ENCODE measurements at regions not wholly inside any gene's neighbourhood (a gene's known extent, or its start where the extent isn't known, plus 50 kb on each side); places are given as distances from the start of the nearest gene placed in this dataset.
"Not testable (repeated sequence)": the region's sequence is repeated elsewhere in the genome, so short reads cannot be mapped to it uniquely, and the experiment has no call there.

DNA sequence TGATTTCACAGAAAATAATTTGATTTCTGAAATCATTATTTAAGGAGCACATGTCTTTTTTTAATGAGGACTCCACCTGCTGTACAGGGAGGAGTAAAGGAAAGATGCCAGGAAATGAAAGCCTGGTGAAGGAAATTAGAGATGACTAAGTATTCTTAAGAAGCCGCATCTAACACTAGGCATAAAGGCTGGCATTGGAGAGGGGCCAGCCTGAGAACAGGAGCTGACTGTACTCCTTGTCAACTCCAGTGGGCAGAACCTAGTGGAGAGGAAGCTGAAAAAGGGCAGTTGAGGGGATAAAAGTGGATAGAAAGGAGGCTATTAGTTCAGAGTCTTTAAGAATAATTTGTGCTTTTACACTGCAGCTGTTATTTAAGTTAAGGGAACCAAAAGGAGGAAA is 393.0 kb downstream of the PPP1R2C start:
- no peaks in the 10 kb centered on the region for H3K27me3 ChIP-seq
- no peak for DNase-seq
- no peaks in the 10 kb centered on the region for H3K4me1 ChIP-seq
- no peaks in the 10 kb centered on the region for H3K9me3 ChIP-seq
- TF ChIP-seq, protein P1, sequence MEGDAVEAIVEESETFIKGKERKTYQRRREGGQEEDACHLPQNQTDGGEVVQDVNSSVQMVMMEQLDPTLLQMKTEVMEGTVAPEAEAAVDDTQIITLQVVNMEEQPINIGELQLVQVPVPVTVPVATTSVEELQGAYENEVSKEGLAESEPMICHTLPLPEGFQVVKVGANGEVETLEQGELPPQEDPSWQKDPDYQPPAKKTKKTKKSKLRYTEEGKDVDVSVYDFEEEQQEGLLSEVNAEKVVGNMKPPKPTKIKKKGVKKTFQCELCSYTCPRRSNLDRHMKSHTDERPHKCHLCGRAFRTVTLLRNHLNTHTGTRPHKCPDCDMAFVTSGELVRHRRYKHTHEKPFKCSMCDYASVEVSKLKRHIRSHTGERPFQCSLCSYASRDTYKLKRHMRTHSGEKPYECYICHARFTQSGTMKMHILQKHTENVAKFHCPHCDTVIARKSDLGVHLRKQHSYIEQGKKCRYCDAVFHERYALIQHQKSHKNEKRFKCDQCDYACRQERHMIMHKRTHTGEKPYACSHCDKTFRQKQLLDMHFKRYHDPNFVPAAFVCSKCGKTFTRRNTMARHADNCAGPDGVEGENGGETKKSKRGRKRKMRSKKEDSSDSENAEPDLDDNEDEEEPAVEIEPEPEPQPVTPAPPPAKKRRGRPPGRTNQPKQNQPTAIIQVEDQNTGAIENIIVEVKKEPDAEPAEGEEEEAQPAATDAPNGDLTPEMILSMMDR (IDR thresholded peaks at IDR 0.05), result no peak
- no peak for TF ChIP-seq POLR2A (IDR thresholded peaks at IDR 0.05)
- no peak overlapping the region for H3K27ac ChIP-seq
- H3K36me3 ChIP-seq (ENCODE audit: low read depth, missing control alignments), result no peaks in the 10 kb centered on the region
- intact Hi-C loops (cut with DNase I; ENCODE audit: low total_unique reads), result no loop called here
- WGBS, 2 donors, result 50 to 78% methylated on average over 1 of the region's 1 CpG
- H3K4me3 ChIP-seq, result no peak overlapping the region

DNA sequence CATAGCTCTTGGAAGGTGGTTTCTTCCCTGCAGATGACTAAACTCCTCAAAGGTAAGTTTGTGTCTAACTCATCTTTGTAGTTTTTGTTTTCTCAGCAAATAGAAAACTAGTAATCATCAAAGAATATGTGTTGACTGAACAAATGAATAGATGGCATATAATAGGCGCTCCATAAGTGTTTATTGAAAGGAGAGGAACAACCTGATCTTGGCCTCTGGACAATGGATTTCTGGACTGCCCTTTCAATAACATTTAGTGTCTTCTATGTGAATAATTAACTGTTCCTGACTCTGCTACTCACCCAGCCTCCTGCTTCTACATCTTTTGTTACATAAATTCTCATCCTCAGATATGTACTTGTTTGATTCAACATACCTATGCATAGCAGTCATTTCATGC is 399.1 kb downstream of the PPP1R2C start:
- intact Hi-C loops (cut with DNase I; ENCODE audit: low total_unique reads), result no loop called here
- no peaks in the 10 kb centered on the region for H3K4me1 ChIP-seq
- H3K4me3 ChIP-seq, result no peak overlapping the region
- no peaks in the 10 kb centered on the region for H3K9me3 ChIP-seq
- 86 to 95% methylated on average over 1 of the region's 1 CpG for WGBS, 2 donors
- TF ChIP-seq, protein P1 (IDR thresholded peaks at IDR 0.05), result no peak
- TF ChIP-seq POLR2A (IDR thresholded peaks at IDR 0.05), result no peak
- no peaks in the 10 kb centered on the region for H3K27me3 ChIP-seq
- no peak for DNase-seq
- no peak overlapping the region for H3K27ac ChIP-seq
- H3K36me3 ChIP-seq (ENCODE audit: low read depth, missing control alignments), result no peaks in the 10 kb centered on the region

DNA sequence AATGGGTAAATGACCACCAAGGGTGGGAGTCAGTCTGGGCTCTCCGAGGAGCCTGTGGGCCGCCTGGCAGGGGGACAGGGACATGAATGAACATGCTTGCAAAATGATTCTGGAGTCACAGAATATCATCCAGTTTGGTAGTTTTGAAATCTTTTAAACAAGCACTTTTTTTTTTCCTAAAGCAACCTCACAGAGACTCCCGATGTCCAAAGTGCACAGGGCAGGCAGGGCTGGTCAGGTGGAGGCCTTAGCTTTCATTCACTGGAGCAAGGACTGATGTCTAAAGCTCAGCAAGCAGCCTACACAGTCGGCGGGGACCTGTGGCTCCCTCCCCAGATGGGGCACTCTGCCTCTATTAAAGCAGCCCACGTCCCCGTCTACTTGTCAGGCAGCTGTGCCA is 402.9 kb downstream of the PPP1R2C start:
- intact Hi-C loops (cut with DNase I; ENCODE audit: low total_unique reads), result no loop called here
- Histone ChIP-seq H3K9me3 (no peaks in the 10 kb centered on the region), H3K27ac (no peak overlapping the region), H3K4me3 (no peak overlapping the region), H3K27me3 (no peaks in the 10 kb centered on the region), H3K4me1 (no peaks in the 10 kb centered on the region), H3K36me3 (ENCODE audit: low read depth, missing control alignments) (no peaks in the 10 kb centered on the region)
- DNase-seq, result no peak
- TF ChIP-seq POLR2A (IDR thresholded peaks at IDR 0.05), result no peak
- TF ChIP-seq, protein P1 (IDR thresholded peaks at IDR 0.05), result no peak
- WGBS, 2 donors, result 93 to 99% methylated on average over 2 to 5 of the region's 7 CpGs

DNA sequence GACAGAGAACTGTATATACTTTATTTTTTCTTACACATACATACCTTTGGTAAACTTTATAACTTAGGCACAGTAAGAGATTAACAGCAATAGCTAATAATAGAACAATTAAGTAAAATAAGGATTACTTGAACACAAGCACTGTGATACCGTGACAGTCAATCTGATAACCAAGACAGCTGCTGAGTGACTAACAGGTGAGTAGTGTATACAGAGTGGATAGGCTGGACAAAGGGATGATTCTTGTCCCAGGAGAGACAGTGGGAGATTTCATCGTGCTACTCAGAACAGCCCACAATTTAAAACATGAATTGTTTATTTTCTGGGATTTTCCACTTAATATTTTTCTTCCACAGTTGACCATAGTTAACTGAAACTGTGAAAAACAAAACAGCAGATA is 411.8 kb downstream of the PPP1R2C start:
- Histone ChIP-seq H3K4me1 (no peaks in the 10 kb centered on the region), H3K36me3 (ENCODE audit: low read depth, missing control alignments) (no peaks in the 10 kb centered on the region), H3K27ac (no peak overlapping the region), H3K27me3 (no peaks in the 10 kb centered on the region), H3K4me3 (no peak overlapping the region), H3K9me3 (no peaks in the 10 kb centered on the region)
- DNase-seq, result no peak
- intact Hi-C loops (cut with DNase I; ENCODE audit: low total_unique reads), result no loop called here
- TF ChIP-seq POLR2A (IDR thresholded peaks at IDR 0.05), result no peak
- TF ChIP-seq, protein P1 (IDR thresholded peaks at IDR 0.05), result no peak
- 47 to 68% methylated on average over 2 of the region's 2 CpGs for WGBS, 2 donors

DNA sequence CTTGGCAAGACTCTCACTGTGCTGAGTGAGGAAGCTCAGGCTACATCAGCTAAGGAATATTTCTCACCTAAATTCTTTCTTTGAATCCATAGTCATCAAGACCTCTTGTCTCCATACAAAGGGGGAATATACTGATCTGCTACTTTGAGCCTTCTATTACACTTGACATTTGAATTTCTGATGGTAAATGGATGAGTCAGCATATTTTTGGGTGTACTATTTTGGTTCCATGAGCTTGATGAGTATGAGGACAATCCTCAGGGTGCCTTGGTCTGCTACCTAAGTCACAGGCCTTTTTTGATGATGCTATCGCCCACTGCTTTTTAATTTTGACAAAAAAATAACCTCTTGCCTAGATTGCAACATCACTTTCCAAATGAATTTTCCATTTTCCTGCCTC is 415.7 kb downstream of the PPP1R2C start:
- Histone ChIP-seq H3K4me3 (no peak overlapping the region), H3K27ac (no peak overlapping the region), H3K36me3 (ENCODE audit: low read depth, missing control alignments) (no peaks in the 10 kb centered on the region), H3K27me3 (no peaks in the 10 kb centered on the region), H3K4me1 (no peaks in the 10 kb centered on the region), H3K9me3 (no peaks in the 10 kb centered on the region)
- no peak for DNase-seq
- TF ChIP-seq POLR2A (IDR thresholded peaks at IDR 0.05), result no peak
- TF ChIP-seq, protein P1 (IDR thresholded peaks at IDR 0.05), result no peak
- 94 to 100% methylated on average over 1 of the region's 1 CpG for WGBS, 2 donors
- intact Hi-C loops (cut with DNase I; ENCODE audit: low total_unique reads), result no loop called here

DNA sequence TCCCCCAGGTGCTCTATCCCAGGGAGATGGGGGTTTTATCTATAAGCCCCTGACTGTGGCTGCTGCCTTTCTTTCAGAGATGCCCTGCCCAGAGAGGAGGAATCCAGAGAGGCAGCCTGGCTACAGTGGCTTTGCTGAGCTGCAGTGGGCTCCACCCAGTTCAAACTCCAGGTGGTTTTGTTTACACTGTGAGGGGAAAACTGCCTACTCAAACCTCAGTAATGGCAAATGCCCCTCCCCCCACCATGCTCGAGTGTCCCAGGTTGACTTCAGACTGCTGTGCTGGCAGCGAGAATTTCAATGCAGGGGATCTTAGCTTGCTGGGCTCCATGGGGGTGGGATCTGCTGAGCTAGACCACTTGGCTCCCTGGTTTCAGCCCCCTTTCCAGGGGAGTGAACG is 419.6 kb upstream of the CASK start:
- H3K4me3 ChIP-seq; H3K27ac ChIP-seq; H3K27me3 ChIP-seq; H3K36me3 ChIP-seq (ENCODE audit: low read depth, missing control alignments); H3K4me1 ChIP-seq; intact Hi-C loops (cut with DNase I; ENCODE audit: low total_unique reads); H3K9me3 ChIP-seq; DNase-seq: not testable (repeated sequence)
- WGBS, 2 donors, result 82% methylated on average over 3 of the region's 3 CpGs; no CpG with 5 or more reads in 1 of the 2 donors
